ENCODE measurements at regions not wholly inside any gene's neighbourhood (a gene's known extent, or its start where the extent isn't known, plus 50 kb on each side); places are given as distances from the start of the nearest gene placed in this dataset.

GRCh38 chr4:129176864-129177263, 80.9 kb downstream of the C4orf33 start:
- TF ChIP-seq CTCF (IDR thresholded peaks at IDR 0.05; ENCODE audit: low read depth, low read length) (no peak), EZH2phosphoT487 (IDR thresholded peaks at IDR 0.05; ENCODE audit: low read depth) (no peak)

All from OCI-LY3 (cell line).